ENCODE measurements at regions not wholly inside any gene's neighbourhood (a gene's known extent, or its start where the extent isn't known, plus 50 kb on each side); places are given as distances from the start of the nearest gene placed in this dataset.
"Not testable (repeated sequence)": the region's sequence is repeated elsewhere in the genome, so short reads cannot be mapped to it uniquely, and the experiment has no call there.

GRCh38 chr5:53160895-53161294 is 51.3 kb upstream of the MOCS2 start:
- DNase-seq (ENCODE audit: low spot score) (no peak), ATAC-seq (no peak)

DNA sequence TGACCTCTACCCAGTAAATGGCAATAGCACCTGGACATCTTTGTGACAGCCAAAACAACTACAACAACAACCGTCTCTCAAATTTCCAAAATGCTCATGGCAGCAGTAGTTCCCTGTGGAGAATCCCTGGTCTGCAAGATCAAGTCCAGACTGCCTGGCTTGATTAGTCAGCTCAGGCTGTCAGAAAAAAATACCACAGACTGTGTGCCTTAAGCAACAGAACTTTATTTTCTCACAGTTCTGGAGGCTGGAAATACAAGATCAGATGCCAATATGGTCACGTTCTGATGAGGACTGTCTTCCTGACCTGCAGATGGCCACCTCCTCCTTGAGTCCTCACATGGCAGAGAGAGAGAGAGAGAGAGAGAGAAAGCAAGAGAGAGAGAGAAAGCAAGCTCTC is 52.3 kb upstream of the MOCS2 start:
- DNase-seq (ENCODE audit: low spot score) = no peak
- ATAC-seq = no peak

DNA sequence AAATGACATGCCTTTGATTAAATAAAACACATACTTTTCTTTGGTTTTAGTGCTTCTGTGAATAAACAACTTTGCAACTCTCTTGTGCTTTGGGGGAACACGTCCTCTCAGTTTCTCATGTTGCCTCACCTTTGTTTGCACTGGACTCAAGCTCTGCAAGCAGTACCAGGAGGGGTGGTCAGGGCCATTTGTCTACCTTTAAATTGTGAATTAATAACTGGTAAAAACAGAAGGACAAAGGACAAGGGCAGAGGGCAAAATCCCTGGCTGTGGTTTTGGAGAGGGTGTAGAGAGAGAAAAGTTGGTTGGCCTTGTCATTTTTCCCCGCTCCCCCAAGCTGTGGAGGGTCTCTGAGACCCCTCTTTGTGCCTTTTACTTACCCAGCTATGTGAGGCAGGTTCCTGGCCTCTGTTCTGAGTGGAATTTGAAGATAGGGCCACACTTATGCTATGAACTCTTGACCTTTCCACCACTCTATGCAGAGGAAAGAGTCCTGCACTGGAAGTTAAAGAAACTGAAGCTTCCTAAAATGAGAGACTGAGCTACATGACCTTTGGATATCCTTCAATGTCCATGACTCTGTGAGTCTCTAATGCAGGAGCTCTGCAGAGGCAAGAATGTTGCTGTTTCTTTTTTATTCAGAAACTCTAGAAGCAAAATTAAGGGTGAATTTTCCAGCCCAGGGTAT is 55.1 kb upstream of the MOCS2 start:
- DNase-seq (ENCODE audit: low spot score) = peak; percentile 62
- peak; percentile 83 for ATAC-seq

DNA sequence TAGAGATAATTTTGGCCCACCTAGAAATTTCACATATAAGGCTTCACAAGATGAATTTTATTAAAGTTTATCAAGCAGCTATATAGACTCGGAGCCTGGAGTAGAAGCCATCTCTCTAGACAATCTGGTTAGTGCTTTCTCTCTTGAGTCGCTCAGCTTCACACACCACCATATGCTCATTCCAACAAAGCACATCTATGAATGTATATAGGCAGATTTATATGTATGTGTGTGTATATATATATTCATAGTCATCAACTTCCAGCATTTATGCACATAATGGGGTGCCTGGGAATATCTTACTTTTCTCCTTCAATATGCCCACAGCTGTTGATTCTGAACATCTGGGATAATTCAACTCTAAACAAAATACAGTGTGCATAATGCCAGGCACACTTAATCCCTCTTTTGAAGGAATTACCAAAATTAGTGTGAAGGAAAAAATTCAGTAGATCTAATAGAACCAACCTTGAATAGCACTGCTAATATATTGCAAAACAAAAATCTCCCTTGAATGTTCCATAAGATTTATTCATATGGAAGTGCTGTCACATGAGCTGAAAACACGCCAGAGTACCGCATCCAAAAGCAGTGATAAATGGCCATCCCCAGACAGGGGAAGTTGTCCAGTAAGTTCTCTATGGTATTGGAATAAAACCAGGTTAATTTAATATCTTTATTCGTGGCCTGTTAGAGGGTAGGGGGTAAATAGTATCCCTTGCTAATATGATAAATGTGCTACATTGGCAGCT is 56.0 kb upstream of the MOCS2 start:
- DNase-seq (ENCODE audit: low spot score) (no peak), ATAC-seq (no peak)

GRCh38 chr5:53166183-53166495 is 56.6 kb upstream of the MOCS2 start:
- ATAC-seq (no peak), DNase-seq (ENCODE audit: low spot score) (no peak)

DNA sequence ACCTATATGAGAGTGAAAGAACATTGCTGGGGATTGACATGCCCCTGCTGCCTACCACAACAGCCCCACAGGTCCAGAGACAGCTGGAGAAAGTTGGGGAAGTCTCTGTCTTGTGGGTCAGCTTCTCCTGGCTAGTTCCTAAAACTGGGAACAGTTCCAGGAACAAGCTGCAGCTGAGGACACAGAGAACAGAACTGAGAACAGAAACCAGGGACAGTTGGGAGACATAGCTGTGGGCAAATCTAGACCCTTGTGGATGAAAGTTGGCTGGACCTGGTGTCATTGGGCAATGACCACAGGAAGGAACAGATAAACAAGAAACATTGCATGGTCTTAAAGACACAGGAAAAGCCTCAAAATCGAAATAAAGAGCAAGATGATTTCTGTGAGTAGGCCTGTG is 58.3 kb upstream of the MOCS2 start:
- DNase-seq (ENCODE audit: low spot score) (peak; percentile 62), ATAC-seq (peak; percentile 71)

GRCh38 chr5:53169933-53170332 is 60.4 kb upstream of the MOCS2 start:
- no peak for ATAC-seq
- no peak for DNase-seq (ENCODE audit: low spot score)

GRCh38 chr5:53170746-53171349 is 61.3 kb upstream of the MOCS2 start:
- ATAC-seq (peak; percentile 78), DNase-seq (ENCODE audit: low spot score) (no peak)

GRCh38 chr5:53172073-53172472 is 62.5 kb upstream of the MOCS2 start:
- DNase-seq (ENCODE audit: low spot score); ATAC-seq: not testable (repeated sequence)

- ATAC-seq (no peak), DNase-seq (ENCODE audit: low spot score) (no peak)
These were observed 63.1 kb upstream of the MOCS2 start for GRCh38 chr5:53172630-53173029.

GRCh38 chr5:53173083-53173482 is 63.5 kb upstream of the MOCS2 start:
- DNase-seq (ENCODE audit: low spot score) (no peak), ATAC-seq (no peak)

DNA sequence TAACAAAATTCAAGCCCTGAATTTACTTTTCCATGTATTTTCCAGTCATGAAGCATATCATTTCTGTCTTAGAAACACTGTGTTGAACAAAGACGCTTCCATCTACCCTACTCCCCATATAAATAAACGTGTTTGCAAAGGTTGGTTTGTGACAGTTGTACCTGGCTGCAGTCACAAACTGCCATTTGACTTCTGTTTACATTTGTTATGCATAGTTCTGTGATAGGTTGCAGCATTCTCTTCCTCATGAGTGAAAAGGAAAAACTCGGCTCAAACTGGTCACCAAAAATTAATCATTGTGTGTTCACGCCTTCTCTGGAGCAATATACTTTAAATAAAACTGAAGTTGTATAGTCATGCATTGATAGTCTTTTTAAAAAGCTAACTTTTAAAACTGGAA is 69.3 kb upstream of the MOCS2 start:
- no peak for DNase-seq (ENCODE audit: low spot score)
- ATAC-seq = no peak

- ATAC-seq = no peak
- DNase-seq (ENCODE audit: low spot score) = no peak
These were observed 70.1 kb upstream of the MOCS2 start for GRCh38 chr5:53179691-53180090.

GRCh38 chr5:53180538-53180937 is 71.0 kb upstream of the MOCS2 start:
- DNase-seq (ENCODE audit: low spot score) (no peak), ATAC-seq (no peak)

DNA sequence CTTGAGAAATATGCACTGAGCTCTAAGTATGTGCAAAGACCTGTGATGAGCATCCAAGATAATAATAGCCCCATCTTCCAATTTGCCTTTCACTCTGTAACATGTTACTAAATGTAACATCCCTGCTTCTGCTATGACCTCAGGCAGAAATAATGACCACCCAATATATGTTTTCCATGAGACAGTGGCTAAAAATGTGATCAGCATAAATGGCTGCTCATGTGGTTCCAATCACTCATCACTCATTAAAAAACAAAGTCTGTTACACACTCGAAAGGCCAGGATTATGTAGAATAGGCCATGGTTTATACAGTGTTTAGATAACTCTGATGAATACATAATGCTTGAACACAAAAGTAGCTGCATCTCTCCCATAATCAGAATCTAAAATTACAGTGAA is 71.4 kb upstream of the MOCS2 start:
- no peak for ATAC-seq
- no peak for DNase-seq (ENCODE audit: low spot score)

DNA sequence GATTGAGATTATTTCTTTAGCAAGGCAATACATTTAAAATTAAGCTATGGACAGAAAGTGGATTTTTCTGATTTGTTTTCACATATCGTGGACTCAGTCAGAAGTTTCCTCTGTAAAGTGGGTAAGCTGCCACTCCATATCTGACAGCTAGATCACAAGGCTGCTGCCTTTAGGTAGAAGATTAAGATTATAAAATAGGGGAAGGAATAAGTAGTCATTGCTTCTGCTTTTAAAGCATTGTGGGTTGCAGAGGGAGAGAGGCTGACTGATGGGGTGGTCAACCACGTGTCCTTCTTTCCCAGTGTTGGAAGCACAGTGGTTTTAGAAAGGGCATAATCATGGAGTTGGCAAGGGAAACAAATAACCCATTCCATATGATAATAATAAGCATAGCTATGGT is 74.3 kb upstream of the MOCS2 start:
- ATAC-seq (no peak), DNase-seq (ENCODE audit: low spot score) (no peak)

- no peak for DNase-seq (ENCODE audit: low spot score)
- no peak for ATAC-seq
These were observed 82.1 kb upstream of the MOCS2 start for GRCh38 chr5:53191548-53192165.

GRCh38 chr5:53194086-53194485 is 84.5 kb upstream of the MOCS2 start:
- DNase-seq (ENCODE audit: low spot score) (no peak), ATAC-seq (no peak)

- DNase-seq (ENCODE audit: low spot score) (no peak), ATAC-seq (no peak)
These were observed 90.3 kb upstream of the MOCS2 start for GRCh38 chr5:53199882-53200281.

GRCh38 chr5:53200306-53200705 is 90.7 kb upstream of the MOCS2 start:
- no peak for ATAC-seq
- DNase-seq (ENCODE audit: low spot score) = no peak

- no peak for ATAC-seq
- no peak for DNase-seq (ENCODE audit: low spot score)
These were observed 92.2 kb upstream of the MOCS2 start for GRCh38 chr5:53201746-53202145.

- ATAC-seq (no peak), DNase-seq (ENCODE audit: low spot score) (no peak)
These were observed 97.0 kb upstream of the MOCS2 start for GRCh38 chr5:53206562-53206961.

Measured in left lobe of liver (tissue), 2 donors.